HG02981 (cell line): ENCODE measurements at regions not wholly inside any gene's neighbourhood (a gene's known extent, or its start where the extent isn't known, plus 50 kb on each side); places are given as distances from the start of the nearest gene placed in this dataset.

ENCODE experiments used
- ATAC-seq: cut with Tn5 transposase; IDR thresholded peaks from one replicate; pipeline ENCODE4 v1.9.1; 2021; ENCODE audit warnings: mild to moderate bottlenecking, moderate library complexity; ENCODE audit not compliant: unreplicated experiment

GRCh38 chr2:7905756-7906155 is 776.1 kb upstream of the ID2 start:
- ATAC-seq: no peak

- no peak for ATAC-seq
Measured at GRCh38 chr2:7906431-7906830, 775.4 kb upstream of the ID2 start.

- ATAC-seq: no peak
Measured at GRCh38 chr2:7907041-7907440, 774.8 kb upstream of the ID2 start.

- ATAC-seq: no peak
Measured at GRCh38 chr2:7910752-7911151, 771.1 kb upstream of the ID2 start.

GRCh38 chr2:7911196-7911595 is 770.7 kb upstream of the ID2 start:
- no peak for ATAC-seq

GRCh38 chr2:7913974-7914373 is 767.9 kb upstream of the ID2 start:
- ATAC-seq: no peak

GRCh38 chr2:7915302-7916091 is 766.4 kb upstream of the ID2 start:
- ATAC-seq: no peak

- ATAC-seq: no peak
Measured at GRCh38 chr2:7916670-7917069, 765.2 kb upstream of the ID2 start.

- no peak for ATAC-seq
Measured at GRCh38 chr2:7919510-7919909, 762.3 kb upstream of the ID2 start.

GRCh38 chr2:7924023-7924762 is 757.7 kb upstream of the ID2 start:
- no peak for ATAC-seq

- no peak for ATAC-seq
Measured at GRCh38 chr2:7925506-7925905, 756.4 kb upstream of the ID2 start.

- ATAC-seq: no peak
Measured at GRCh38 chr2:7927691-7928090, 754.2 kb upstream of the ID2 start.

GRCh38 chr2:7929281-7929680 is 752.6 kb upstream of the ID2 start:
- ATAC-seq: no peak

- ATAC-seq: no peak
Measured at GRCh38 chr2:7930800-7931635, 750.8 kb upstream of the ID2 start.

GRCh38 chr2:7931808-7932207 is 750.0 kb upstream of the ID2 start:
- ATAC-seq: no peak

- no peak for ATAC-seq
Measured at GRCh38 chr2:7933672-7934071, 748.2 kb upstream of the ID2 start.

- no peak for ATAC-seq
Measured at GRCh38 chr2:7934476-7934875, 747.4 kb upstream of the ID2 start.

GRCh38 chr2:7937082-7937481 is 744.8 kb upstream of the ID2 start:
- no peak for ATAC-seq

- ATAC-seq: no peak
Measured at GRCh38 chr2:7940723-7941122, 741.1 kb upstream of the ID2 start.

GRCh38 chr2:7943446-7943845 is 738.4 kb upstream of the ID2 start:
- ATAC-seq: no peak

GRCh38 chr2:7945026-7945425 is 736.8 kb upstream of the ID2 start:
- ATAC-seq: no peak
